Esophagus muscularis mucosa (tissue), 3 donors: ENCODE measurements at regions not wholly inside any gene's neighbourhood (a gene's known extent, or its start where the extent isn't known, plus 50 kb on each side); places are given as distances from the start of the nearest gene placed in this dataset.

Experiments
- CTCF ChIP-seq, 3 experiments: fragments of 200-600 bp in 2 of 3; fragments of 450-650 bp in 1 of 3; sonication (generic) in 2 of 3; IDR thresholded peaks; one replicate each; pipeline ENCODE4 v1.5.1; 2017 to 2019; ENCODE audit warnings: antibody characterized with exemption in 3 of 3, mild to moderate bottlenecking in 2 of 3, moderate library complexity in 1 of 3
- POLR2A ChIP-seq: fragments of 450-650 bp; IDR thresholded peaks from one replicate; pipeline ENCODE4 v1.6.1; 2017; ENCODE audit warnings: antibody characterized with exemption, moderate library complexity, mild to moderate bottlenecking, low read depth
- POLR2AphosphoS5 ChIP-seq, 2 donors: sonication (generic); formaldehyde crosslinking; IDR thresholded peaks; one replicate each; pipeline ENCODE4 v1.6.1; 2017; ENCODE audit warnings: antibody characterized with exemption in 2 of 2

- TF ChIP-seq POLR2A (no peak), CTCF (IDR thresholded peaks at IDR 0.05) (no peak), POLR2AphosphoS5 (IDR thresholded peaks at IDR 0.05) (no peak)
Measured at GRCh38 chr5:62780888-62781287, 202.3 kb downstream of the LRRC70 start.
